ENCODE measurements at regions not wholly inside any gene's neighbourhood (a gene's known extent, or its start where the extent isn't known, plus 50 kb on each side); places are given as distances from the start of the nearest gene placed in this dataset.
A peak's percentile ranks its signal among the peaks of the same experiment; 100 is the strongest.
"Not testable (repeated sequence)": the region's sequence is repeated elsewhere in the genome, so short reads cannot be mapped to it uniquely, and the experiment has no call there.

GRCh38 chr1:173257805-173258204, 50.7 kb upstream of the TNFSF4 start:
- DNase-seq (ENCODE audit: low read depth) = peak; percentile 79

- peak; percentile 94 for DNase-seq (ENCODE audit: low read depth)
Measured at GRCh38 chr1:173258479-173259264, 51.5 kb upstream of the TNFSF4 start.

DNA sequence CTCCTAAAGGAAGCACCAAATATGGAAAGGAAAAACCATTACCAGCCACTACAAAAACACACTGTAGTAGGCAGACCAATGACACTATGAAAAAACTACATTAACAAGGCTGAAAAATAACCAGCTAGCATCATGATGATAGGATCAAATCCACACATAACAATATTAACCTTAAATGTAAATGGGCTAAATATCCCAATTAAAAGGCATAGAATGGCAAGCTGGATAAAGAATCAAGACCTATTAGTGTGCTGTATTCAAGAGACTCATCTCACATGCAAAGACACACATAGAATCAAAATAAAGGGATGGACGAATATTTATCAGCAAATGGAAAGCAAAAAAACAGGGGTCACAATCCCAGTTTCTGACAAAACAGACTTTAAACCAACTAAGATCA, 53.2 kb upstream of the TNFSF4 start:
- not testable (repeated sequence) for DNase-seq (ENCODE audit: low read depth)

GRCh38 chr1:173266841-173267240, 59.7 kb upstream of the TNFSF4 start:
- DNase-seq (ENCODE audit: low read depth) = no peak

GRCh38 chr1:173267453-173267945, 60.4 kb upstream of the TNFSF4 start:
- peak; percentile 88 for DNase-seq (ENCODE audit: low read depth)

GRCh38 chr1:173268261-173268660, 61.1 kb upstream of the TNFSF4 start:
- DNase-seq (ENCODE audit: low read depth) = no peak

- DNase-seq (ENCODE audit: low read depth) = peak; percentile 39
Measured at GRCh38 chr1:173268786-173269277, 61.7 kb upstream of the TNFSF4 start.

DNA sequence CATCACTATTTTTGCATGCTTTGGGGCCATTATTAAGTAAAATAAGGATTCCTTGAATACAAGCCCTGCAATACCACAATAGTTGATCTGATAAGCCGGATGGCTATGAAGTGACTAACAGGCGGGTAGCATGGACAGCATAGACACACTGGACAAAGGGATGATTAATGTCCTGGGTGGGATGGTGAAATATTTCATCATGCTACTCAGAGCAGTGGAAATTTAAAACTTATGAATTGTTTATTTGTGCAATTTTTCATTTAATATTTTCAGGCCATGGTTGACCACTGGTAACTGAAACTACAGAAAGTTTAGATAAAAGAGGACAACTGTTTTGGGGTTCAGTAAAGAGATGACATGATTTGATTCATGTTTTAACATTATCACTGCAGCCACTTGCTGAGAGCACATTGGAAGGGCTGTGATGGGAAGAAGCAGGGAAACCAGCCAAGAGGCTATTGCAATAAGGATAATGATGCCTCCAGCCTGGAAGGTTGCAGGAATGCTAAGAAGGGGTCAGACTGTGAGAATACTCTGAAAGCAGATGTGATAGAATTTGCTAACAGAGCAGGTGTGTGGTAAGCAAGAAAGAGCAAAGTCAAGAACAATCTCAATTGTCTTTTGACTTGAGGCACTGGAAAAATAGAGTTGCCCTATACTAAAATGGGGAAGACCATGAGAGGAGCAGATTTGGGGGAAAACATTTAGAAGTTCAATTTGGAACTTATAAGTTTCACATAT, 62.5 kb upstream of the TNFSF4 start:
- peak; percentile 98 for DNase-seq (ENCODE audit: low read depth)

DNA sequence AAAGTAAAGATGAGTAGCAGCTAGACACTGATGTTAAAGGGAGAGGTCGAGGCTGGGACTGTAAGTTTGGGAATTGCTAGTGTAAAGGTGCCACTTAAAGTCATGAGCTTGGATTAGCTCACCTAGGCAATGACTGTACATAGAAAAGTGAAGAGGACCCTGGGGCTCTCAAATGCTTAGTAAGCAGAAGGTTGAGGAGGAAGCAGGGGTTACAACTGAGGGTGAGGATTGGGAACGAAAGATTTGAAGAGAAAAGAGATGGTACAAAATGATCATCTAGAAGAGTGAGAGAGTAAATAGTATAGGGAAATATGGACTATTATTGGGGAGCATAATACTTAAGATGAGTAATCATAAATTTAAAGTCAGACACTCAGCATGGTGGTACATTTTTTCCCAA, 63.1 kb upstream of the TNFSF4 start:
- no peak for DNase-seq (ENCODE audit: low read depth)

GRCh38 chr1:173271021-173271420, 63.9 kb upstream of the TNFSF4 start:
- DNase-seq (ENCODE audit: low read depth) = peak; percentile 64

GRCh38 chr1:173275496-173275895, 68.4 kb upstream of the TNFSF4 start:
- no peak for DNase-seq (ENCODE audit: low read depth)

DNA sequence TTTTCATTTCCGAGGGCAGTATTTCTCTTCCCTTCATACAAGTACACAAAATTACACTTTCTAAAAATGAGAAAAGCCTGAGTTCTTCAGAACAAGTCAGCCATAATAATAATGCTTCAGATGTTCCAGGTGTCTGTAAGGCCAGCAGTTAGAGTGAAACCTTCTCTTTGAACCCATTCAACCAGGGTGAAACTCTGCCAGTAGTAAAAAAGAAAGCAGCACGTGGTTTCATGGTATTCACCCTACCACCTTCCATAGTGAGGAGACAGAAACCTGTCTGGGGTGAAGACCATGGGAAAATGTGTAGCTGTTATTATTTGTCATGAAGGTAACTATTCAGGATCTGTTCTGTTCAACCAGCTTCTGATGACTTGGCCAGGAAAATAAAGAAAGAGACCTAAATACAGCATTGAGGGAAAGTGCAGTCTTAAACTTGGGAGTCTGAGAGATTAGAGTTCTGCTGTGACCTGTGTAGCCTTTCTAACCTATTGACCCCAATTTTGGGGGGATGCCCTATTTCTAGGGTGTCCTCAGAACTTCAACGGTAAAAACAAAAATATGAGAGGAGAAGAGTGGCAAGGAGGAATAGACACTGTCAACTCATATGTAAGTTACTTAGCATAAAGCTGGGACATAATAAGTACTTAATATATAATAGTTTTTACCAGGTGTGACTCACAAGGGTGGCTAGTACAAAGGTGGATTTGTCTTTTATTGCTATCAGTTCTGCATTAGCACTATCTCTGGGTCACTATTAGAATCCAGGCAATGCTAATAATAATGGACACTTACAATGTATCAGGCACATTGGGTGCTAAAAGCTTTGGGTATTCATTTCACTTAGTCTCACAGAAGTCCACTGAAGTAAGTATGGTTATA, 70.0 kb upstream of the TNFSF4 start:
- no peak for DNase-seq (ENCODE audit: low read depth)

DNA sequence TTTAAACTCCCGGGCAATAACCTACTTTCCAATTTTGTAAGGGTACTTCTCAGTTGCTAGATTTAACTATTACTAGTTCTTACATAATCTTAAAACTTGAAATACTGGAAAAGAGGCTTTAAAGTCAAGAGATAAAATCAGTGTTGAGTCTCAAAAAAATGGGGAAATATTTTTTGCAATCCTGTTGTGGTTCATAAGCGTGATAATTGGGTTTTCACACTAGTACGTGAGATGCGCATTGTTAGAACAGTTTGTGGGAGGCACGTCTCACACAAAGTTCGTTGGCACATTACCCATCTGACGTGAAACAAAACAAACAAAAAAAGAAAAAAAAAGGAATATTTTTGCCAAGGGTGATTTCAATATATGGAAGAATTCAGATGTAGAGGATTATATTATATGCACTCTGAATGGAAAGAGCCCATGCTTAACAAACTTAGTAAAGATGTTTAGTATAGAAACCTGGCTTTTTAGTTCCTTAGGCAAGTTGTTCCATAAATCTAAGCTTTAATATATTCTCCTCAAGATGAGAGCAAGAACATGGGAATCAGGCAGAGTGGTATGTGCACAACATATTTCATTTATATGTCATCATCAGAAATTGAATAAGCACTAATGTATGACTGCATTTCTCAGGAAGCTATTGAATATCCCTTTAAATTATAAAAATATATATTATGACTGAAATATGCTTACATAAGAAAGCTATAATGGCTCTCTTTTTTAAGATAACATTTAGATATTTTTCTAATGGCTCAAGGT, 73.9 kb upstream of the TNFSF4 start:
- DNase-seq (ENCODE audit: low read depth) = peak; percentile 54

DNA sequence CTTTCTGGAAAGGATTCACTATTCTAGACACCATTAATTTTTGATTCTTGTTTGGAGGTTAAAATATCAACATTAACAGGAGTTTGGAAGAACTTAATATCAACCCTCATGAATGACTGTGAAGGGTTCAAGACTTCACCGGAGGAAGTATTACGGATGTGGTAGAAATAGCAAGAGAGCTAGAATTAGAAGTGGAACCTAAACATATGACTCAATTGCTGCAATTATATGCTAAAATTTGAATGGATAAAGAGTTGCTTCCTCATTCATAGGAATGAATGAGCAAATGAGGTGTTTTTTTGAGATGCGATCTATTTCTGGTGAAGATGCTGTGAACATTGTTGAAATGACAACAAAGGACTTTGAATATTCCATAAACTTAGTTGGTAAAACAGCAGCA, 77.9 kb upstream of the TNFSF4 start:
- DNase-seq (ENCODE audit: low read depth) = no peak

DNA sequence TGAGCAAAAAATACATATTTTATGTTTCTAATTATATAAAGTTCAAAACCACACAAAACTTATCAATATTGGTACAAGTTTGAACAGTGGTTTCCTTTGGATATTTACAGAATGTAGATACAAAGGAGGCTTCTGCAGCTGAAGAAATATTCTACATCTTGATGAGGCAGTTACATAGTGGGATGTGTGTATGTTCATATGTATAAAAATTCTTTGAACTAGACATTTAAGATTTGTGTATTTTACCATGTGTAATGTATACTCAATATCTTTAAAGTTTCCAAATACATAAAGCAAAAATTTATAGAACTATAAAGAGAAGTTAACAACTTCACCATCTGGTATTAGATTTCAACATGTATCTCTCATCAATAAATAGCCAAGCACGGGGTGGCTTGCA, 80.7 kb upstream of the TNFSF4 start:
- no peak for DNase-seq (ENCODE audit: low read depth)

DNA sequence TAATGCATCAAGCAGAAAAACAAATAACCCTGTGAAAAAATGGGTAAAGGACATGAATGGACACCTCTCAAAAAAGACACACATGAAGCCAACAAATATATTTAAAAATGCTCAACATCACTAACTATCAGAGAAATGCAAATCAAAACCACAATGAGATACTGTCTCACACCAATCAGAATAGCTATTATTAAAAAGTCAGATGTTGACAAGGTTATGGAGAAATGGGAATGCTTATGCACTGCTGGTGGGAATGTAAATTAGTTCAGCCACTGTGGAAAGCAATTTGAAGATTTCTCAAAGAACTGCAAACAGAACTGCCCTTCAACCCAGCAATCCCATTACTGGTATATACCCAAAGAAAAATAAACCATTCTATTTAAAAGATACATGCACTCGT, 86.6 kb upstream of the TNFSF4 start:
- no peak for DNase-seq (ENCODE audit: low read depth)

DNA sequence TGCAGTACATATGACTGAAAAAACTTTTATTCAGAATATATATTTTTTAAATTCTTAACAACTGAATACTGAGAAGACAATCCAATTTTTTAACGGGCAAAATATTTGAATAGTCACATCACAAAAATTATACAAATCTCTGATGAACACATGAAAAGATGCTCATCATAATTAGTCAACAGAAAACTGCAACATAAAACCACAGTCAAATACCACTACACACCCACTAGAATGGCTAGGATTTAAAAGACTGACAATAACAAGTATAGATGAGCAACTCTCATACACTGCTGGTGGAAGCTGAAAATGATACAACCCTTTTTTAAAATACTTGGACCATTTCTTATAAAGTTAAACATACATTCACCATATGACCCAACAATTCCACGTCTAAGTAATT, 87.7 kb upstream of the TNFSF4 start:
- peak; percentile 63 for DNase-seq (ENCODE audit: low read depth)

DNA sequence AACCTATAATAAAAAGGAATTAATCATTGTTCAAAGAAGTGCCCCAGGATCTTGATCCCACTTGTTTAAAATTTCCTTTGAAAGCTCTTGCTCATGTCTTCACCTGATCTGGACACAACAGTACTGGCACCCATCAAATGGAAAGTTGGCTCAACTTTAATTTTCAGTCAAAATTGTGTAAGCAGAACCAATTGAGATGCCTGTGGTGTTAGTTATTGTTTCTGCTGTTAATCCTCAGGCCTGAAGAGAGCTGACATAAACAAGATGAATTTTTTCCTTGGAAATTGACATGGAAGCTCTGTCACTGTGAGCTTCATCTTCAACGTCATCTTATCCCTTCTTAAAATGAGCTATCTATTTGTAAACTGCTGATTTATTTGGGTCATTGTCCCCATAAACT, 88.3 kb upstream of the TNFSF4 start:
- peak; percentile 21 for DNase-seq (ENCODE audit: low read depth)

- peak; percentile 62 for DNase-seq (ENCODE audit: low read depth)
Measured at GRCh38 chr1:173295995-173296394, 88.9 kb upstream of the TNFSF4 start.

GRCh38 chr1:173297798-173298391, 90.8 kb upstream of the TNFSF4 start:
- DNase-seq (ENCODE audit: low read depth) = no peak
